Vagina (tissue), 2 donors: ENCODE measurements at regions not wholly inside any gene's neighbourhood (a gene's known extent, or its start where the extent isn't known, plus 50 kb on each side); places are given as distances from the start of the nearest gene placed in this dataset.

ENCODE experiments used
- POLR2AphosphoS5 ChIP-seq, 2 donors: sonication (generic); formaldehyde crosslinking; IDR thresholded peaks; one replicate each; pipeline ENCODE4 v1.9.0; 2017; ENCODE audit warnings: antibody characterized with exemption in 2 of 2, mild to moderate bottlenecking in 2 of 2, low read depth in 1 of 2; ENCODE audit not compliant: insufficient read depth in 1 of 2
- TF ChIP-seq, protein P1 (sequence below), 3 experiments: fragments of 450-650 bp in 2 of 3; fragments of 200-600 bp in 1 of 3; sonication (generic) in 1 of 3; IDR thresholded peaks; one replicate each; pipeline ENCODE4 v1.5.1; 2017 to 2019; ENCODE audit warnings: antibody characterized with exemption in 3 of 3, mild to moderate bottlenecking in 2 of 3, moderate library complexity in 2 of 3

DNA sequence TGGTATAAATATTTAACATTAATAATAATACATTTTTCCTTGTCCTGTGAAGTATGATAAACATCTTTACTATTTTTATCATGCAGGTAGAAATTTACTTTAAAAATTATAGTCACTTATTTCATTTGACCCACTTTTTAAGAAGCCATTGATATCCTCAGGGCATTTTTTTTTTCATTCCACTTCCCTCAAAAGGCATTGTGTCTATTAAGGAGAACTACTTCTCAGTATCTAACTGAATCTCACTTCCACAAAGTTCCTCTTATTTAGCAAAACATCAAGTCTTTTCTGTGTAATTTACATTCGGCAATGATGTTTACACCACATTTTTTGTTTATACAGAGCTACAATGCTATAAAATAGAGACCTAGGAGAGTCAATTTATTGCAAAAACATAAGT lies 388.2 kb upstream of the AKR1E2 start:
- TF ChIP-seq POLR2AphosphoS5 (IDR thresholded peaks at IDR 0.05; ENCODE audit: insufficient read depth in 1 of 2, low read depth in 1 of 2) = no peak
- TF ChIP-seq, protein P1, sequence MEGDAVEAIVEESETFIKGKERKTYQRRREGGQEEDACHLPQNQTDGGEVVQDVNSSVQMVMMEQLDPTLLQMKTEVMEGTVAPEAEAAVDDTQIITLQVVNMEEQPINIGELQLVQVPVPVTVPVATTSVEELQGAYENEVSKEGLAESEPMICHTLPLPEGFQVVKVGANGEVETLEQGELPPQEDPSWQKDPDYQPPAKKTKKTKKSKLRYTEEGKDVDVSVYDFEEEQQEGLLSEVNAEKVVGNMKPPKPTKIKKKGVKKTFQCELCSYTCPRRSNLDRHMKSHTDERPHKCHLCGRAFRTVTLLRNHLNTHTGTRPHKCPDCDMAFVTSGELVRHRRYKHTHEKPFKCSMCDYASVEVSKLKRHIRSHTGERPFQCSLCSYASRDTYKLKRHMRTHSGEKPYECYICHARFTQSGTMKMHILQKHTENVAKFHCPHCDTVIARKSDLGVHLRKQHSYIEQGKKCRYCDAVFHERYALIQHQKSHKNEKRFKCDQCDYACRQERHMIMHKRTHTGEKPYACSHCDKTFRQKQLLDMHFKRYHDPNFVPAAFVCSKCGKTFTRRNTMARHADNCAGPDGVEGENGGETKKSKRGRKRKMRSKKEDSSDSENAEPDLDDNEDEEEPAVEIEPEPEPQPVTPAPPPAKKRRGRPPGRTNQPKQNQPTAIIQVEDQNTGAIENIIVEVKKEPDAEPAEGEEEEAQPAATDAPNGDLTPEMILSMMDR (IDR thresholded peaks at IDR 0.05) = no peak
